Epithelial cell of proximal tubule (primary cell): ENCODE measurements at regions not wholly inside any gene's neighbourhood (a gene's known extent, or its start where the extent isn't known, plus 50 kb on each side); places are given as distances from the start of the nearest gene placed in this dataset.

Experiments used
- DNase-seq: peaks from one replicate; pipeline ENCODE4 v3.0.0-alpha.2; 2011; ENCODE audit warnings: low read depth
- H3K4me3 ChIP-seq: 2 replicates; pipeline ENCODE4 v1.5.1; 2011; ENCODE audit warnings: low read depth, mild to moderate bottlenecking, low read length
- CTCF ChIP-seq: conservative IDR thresholded peaks from 2 replicates; pipeline ENCODE4 v1.5.1; 2012; ENCODE audit warnings: low read depth, mild to moderate bottlenecking, low read length

GRCh38 chr7:17633067-17633466 is 307.2 kb downstream of the SNX13 start:
- H3K4me3 ChIP-seq, result no peak overlapping the region
- no peak for TF ChIP-seq CTCF
- peak; percentile 60 for DNase-seq

DNA sequence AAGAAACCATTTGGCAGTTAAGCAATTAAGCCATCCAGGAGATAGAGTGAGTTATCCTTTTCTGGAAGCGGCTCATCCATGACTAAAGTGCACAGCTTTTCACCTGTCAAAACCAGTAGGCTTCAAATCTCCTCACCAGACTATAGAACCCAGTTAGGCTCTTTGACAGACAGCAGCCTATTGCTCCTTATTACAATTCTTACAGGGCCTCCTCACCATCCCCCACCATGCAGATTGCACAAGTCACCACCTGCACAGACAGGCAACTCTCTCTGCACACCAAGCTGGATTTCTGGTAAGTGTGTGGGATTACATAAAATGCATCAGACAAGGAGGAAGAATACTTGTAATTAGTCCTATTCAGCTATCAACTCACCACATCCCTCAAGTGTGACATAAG is 301.6 kb downstream of the SNX13 start:
- no peak for DNase-seq

GRCh38 chr7:17640730-17641377 is 299.4 kb downstream of the SNX13 start:
- no peak for DNase-seq
- no peak overlapping the region for H3K4me3 ChIP-seq
- TF ChIP-seq CTCF, result peak; percentile 77

More for the DNA sequence above, 301.6 kb downstream of the SNX13 start:
- no peak overlapping the region for H3K4me3 ChIP-seq
- TF ChIP-seq CTCF, result no peak

GRCh38 chr7:17645500-17645899 is 294.8 kb downstream of the SNX13 start:
- H3K4me3 ChIP-seq, result no peak overlapping the region
- no peak for DNase-seq
- TF ChIP-seq CTCF, result no peak

GRCh38 chr7:17646253-17646956 is 293.9 kb downstream of the SNX13 start:
- peak; percentile 65 for TF ChIP-seq CTCF
- no peak for DNase-seq
- no peak overlapping the region for H3K4me3 ChIP-seq

DNA sequence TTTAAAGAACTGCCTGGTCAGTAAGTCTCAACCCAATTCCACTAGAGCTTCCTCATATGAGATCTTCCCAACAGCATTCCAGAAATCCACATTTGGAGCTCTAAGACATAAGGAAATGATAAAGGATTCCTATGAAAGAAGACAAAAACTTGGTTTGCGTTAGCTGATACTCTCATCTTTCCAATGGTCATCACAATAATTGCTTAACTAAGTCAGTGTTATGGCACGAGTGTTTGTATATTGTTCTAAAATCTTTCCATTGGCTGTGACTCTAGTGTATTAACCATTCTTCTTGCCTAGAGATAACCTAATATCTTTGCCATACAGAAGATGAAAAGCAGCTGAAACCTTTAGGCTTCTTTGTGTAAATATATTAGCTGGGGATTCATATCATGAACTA is 289.0 kb downstream of the SNX13 start:
- H3K4me3 ChIP-seq, result no peak overlapping the region
- TF ChIP-seq CTCF, result no peak
- no peak for DNase-seq
